NCI-H1694 (cell line): ENCODE measurements at regions not wholly inside any gene's neighbourhood (a gene's known extent, or its start where the extent isn't known, plus 50 kb on each side); places are given as distances from the start of the nearest gene placed in this dataset.
"Not testable (repeated sequence)": the region's sequence is repeated elsewhere in the genome, so short reads cannot be mapped to it uniquely, and the experiment has no call there.

Experiments
- DNase-seq: peaks from one replicate; lab custom pipeline; 2025; lab: John Stamatoyannopoulos, UW

DNA sequence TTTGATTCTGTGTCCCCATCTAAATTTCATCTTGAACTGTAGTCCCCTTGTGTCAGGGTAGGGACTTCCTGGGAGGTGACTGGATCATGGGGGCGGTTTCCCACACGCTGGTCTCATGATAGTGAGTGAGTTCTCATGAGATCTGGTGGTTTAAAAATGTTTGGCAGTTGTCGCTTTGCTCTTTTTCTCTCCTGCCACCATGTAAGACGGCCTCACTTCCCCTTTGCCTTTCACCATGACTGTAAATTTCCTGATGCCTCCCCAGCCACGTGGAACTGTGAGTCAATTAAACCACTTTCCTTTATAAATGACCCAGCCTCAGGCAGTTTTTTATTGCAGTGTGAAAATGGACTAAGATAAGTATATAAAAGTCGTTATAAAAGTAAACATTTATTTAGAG lies 80.5 kb upstream of the SGK1 start:
- no peak for DNase-seq

DNA sequence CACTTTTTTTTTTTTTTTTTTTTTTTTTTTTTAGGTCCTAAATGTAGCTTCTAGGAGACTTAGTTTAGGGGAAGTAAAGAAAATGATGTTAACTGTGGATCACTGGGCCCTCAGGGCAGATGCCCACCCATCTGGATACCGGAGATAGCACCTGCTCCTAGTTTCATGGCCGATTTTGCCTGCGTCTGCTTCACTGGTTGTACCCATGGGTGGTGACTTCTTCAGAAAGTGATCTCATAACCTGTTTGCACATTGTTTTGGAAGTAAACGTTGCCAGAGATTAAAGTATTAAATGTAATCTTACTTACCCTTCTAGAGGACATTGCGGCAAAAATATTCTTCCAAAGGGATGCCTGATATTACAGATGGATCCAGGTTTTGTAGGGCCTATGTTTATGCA lies 79.8 kb upstream of the SGK1 start:
- DNase-seq = no peak

DNA sequence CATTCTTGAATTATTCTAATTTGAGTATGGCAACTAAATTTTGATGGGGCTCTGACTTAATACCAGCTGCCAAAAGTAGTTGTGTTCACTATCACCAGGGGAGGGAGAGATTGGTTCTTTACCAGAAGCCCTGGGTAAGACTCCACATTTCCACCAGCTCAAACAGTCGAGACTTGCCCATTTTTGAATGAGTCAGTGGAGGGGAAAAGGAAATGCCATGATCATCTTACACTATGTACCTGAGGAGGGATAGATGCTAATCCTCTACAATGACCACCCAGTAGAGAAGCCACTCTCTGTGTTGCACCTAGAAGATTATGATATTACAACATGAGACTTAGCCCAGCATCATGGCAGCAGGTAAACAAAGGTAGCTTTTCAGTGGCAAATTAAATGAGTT lies 77.0 kb upstream of the SGK1 start:
- no peak for DNase-seq

DNA sequence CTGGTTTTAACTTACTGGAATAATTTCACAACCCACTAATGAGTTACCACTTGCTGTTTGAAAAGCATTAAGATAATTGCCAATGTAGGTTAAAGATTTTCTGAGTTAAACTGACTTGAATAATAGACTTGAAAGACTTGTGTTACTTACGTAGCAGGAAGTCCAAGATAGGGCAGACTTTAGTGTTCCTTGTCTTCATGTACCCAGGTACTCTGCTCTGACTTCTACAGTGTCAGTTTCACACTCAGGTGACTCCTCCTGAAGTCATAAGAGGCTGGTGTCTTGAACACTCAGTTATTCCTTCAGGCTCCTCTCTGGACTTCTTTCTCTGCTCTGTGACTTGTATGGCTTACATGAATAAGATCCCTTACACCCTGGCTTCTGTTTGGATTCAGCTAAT lies 76.3 kb upstream of the SGK1 start:
- DNase-seq = no peak

DNA sequence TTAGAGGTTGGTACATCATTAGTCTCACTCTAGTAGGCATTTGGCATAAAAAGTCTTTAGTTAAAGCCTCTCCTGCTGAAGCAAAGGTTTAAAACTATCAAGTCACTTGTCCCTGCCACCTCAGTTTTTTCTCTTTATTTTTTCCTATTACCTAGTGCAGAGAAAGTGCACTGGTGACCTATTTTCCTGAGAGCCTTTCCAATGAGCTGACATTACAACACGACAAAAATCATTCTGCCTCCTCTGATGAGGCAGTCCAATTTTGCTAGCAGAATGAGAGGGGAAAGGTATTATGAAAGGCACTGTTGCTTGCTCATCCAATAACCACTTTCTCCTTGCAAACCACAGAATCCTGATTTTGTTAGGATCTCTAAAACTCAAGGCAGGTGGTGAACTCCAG lies 73.3 kb upstream of the SGK1 start:
- no peak for DNase-seq

DNA sequence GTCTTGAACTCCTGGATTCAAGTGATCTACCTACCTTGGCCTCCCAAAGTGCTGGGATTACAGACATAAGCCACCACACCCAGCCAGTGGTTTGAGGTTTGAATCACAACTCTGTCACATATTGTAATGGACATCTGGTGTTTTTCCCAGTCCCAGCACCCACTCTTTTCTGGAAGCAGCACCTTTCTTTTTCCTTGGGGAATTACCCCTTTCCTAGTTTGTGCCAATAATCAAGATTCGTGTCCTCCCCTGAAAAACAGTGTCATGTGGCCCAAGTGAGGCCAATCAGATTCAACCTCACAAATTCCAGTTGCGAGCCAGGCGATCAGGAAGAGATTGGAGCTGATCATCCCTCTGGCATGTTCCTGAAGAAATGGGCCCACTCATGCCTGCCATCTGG lies 71.7 kb upstream of the SGK1 start:
- DNase-seq = no peak

DNA sequence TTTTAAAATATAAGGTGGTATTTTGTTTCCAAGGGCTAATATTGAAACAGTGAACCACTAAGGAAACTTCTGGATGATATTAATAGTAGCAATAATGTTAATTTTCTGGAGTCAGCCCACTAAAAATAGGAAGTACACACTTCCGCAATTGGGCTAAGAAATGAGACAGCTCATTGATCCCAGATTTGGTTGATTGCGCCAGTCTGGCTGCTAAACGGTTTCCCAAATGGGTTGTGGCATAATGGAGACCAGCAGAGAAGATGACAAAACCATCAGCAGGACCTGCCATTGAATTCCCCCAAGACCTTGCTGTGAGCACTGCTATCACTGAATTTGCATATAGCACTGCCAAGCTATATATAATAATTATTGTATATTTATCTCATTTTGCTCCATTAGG lies 71.2 kb upstream of the SGK1 start:
- no peak for DNase-seq

DNA sequence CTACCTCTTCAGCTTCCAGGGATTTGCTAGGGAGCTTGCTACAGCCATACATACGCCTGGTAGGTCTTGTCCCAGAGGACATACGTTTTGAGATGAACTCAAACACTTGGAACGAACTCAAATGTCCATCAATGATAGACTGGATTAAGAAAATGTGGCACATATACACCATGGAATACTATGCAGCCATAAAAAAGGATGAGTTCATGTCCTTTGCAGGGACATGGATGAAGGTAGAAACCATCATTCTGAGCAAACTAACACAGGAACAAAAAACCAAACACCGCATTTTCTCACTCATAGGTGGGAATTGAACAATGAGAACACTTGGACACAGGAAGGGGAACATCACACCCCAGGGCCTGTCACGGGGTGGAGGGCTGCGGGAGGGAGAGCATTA lies 68.6 kb upstream of the SGK1 start:
- not testable (repeated sequence) for DNase-seq

DNA sequence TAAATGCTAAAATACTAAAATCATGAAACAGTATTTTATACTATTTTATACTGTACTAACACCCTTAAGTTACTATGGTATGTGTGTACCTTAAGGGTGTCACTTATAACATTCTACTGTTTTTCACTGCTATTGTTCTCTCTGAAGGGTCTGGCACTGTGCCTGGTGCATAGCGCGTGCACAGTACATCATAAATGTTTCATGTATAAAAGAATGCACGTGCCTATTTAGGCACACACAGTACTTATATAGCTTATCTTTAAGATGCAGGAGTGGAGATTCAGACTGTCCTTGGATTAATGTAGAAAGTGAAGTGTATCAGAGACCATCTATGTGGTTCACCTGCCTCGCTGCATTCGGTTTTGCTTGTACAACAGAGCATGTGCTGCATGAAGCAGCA lies 64.0 kb upstream of the SGK1 start:
- no peak for DNase-seq

DNA sequence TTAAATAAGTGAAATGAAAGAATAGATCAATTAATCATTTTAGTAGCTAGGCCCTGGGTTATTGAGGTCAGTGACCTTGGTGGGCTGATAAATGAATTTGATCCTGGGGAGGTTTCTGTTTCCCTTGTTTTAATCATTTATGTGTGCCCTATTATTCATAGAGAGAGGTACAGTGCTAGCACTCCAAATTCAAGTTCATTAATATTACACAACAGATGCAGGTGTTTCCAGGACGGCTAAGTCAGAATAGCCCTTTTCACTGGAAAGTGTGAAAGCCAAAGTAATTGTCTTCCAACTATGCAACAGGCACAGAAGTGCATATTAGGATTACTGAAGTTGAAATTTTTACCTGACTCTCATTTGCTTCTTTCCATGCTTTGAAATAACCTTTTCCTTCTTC lies 61.7 kb upstream of the SGK1 start:
- no peak for DNase-seq

DNA sequence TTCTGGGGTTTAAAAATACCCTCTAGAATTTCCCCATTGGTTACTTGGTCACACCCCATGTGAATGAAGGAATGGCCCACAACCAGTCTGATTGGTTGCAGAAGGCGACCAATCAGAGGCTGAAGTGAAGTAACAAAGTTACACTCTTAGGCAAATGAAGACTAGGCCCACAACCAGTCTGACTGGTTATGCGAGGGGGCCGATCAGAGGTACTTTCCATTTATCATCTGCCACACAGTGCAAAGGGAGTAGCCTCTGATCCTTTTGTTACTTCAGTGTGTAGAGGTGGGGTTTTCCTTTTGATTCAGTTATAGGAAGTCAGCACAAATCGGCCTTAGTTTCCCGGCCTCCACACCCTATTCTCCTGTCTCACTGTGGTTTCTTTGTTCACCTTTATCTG lies 61.2 kb upstream of the SGK1 start:
- no peak for DNase-seq

DNA sequence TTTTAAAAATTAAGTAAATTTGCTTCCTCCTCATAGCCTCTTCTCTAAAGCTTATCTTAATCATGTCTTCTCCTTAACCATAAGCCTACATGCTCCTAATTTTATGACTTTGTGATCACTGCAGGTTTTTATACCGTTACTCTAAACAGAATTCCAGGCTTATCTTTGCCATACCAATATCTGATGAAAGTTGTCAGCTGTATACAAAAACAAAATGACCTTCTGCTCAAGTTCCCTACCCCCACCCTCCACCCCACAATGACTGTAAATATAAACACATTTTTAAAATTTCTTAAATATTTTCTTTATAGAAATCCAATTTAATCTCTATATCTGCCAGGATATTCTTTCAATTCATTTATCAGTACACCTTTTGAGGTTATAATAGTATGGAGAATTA lies 60.5 kb upstream of the SGK1 start:
- DNase-seq = no peak

DNA sequence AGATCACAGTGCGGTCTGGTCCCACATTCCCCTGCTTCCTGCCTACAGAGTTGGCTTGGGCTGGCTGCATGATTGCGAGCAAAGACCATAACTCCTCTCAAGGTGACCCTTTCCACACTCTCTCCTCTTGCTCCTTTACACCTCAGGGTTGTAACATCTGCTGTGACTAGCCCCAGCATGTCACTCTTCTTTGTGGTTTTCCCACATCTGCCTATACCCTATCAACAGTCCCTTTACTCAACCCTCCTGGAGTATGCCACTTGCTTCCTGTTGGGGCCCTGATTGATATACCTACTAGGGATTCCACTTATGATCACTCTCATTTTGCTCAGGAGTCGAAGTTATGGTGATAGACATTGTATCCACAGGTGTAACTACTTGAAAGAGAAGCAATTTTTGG lies 58.9 kb upstream of the SGK1 start:
- no peak for DNase-seq

DNA sequence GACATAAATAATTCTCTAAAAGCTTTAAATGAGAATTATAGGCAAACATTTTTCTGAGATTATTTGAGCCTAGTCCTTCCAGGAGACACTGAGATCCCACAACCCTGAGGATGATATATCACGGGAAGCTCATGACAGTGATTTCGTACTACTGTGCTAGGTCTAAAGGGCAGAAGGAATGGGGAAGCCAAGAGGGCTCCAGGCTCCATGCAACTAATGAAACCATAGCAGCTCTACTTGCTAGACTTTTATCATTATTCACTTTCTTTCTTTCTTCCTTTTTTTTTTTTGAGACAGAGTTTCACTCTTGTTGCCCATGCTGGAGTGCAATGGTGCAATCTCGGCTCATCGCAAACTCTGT lies 57.3 kb upstream of the SGK1 start:
- DNase-seq = no peak

DNA sequence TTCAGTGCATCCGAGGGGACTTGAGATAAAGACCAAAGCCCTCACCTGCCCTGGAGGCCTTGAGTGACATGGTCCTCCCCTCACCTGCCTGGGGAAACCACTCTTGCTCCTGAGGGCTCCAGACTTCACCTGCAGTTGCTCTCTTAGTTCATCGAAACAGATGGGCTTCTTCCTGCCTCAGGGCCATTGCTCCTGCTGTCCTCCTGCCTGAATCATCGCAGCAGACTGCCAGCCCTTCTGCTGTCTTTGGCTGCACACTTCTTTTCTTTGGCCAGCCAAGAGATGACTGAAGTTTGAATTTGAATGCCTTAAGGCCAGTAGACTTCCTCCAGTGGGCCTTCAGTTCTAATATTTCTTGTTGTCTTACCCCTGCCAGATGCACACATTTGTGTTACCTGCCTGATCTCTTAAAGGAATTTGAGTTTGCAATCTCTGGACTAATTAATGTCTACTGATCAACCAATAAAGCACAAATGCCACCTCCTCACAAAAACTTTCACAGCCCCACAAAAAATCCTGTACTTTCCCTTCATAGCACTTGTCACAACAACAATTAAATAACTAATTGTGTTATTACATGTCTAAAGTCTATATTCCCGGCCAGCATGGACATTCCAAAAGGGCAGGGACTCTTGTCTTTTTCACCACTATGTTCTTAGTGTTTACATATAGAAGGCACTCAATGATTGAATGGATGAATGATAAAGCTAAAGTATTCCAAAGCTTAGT lies 56.7 kb upstream of the SGK1 start:
- no peak for DNase-seq

DNA sequence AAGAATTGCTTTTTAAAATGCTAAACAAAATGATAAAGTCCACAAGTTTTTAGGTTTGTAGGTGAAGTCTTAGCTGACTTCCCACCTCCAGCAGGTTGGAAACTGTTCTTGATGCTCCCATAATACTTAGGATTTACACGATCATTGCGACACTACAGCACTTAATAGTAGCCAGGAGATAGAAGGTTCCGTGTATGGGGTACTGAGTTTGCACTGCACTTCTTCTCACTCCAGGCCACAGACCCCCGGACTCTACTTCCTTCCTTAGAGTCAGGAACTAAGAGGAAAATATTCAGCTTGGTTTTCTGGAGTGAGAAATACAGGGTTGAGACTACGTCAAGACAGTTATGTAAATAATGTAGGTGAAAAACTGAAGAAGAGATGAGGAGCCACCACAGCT lies 56.1 kb upstream of the SGK1 start:
- no peak for DNase-seq

DNA sequence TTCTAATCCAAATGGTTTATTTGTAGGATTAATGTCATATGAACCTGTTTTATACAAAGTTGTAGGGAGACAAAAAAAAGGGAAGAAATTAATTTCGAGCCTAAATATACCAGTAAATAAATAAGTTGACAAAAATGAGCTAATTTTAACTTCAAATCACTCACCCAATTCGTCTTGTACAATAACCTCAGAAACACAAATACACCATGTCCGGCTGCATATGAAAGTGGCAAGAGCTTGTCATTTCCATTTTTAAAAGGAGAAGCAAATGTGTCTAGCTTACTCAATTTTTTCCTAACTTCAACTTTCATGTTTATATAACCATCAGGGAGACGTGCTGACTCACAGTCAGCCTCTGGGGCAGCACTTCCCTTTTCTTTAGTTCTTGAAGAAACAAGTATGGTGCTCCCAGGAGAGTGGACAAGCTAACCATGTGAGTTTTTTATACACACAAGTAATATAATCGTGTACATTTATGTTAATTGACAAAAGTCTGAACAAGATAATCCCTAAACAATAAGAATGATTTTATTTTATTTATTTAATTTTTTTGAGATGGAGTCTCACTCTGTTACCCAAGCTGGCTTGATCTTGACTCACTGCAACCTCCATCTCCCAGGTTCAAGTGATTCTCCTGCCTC lies 55.5 kb upstream of the SGK1 start:
- DNase-seq = no peak

DNA sequence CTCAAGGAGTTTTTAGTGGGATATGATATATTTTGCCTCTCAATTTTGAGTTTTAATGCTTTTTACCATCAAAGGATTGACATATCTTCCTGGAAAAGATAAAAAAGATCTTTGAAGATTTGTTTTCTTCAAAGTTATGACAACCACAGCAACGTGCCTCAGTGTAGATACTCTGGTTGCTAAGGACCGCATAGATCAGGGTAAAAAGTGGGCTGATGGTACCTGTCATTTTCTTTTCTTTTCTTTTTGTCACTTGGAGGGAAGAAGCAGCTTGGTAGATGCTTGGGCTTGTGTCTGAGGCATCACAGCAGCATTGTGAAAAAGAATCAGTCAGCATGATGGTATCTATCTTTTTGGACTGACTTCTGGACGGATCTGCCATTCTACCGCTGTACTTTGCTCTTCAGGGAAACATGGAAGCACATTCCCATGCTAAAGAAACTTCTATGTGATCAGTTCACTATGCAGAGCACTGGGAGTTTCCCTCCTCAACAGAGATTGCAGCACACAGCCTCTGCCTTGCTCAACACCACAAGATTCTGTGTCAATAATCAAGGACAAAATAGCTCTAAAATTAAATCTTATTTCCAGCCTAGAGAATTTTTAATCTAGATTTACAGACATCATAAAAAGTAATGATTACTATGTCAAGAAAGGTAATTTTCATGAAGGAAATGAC lies 54.8 kb upstream of the SGK1 start:
- no peak for DNase-seq

DNA sequence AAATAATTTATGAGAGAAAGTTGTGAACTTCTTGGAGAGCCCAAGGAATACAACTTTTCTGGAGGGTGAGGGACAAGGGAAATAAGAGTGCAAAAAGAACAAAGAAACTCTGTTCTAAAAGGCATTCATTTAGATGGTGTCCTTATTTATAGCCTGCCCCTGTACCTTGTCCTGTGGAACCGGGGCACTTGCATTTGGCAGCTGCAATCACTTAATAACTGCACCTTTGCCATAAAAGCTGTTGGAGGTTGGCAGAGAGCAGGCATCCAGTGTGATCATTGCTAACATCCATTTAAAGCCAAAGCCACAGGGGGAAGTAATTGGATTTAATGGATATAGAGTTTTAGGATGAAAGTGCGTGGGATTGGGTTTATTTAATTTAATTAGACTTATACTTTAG lies 50.8 kb upstream of the SGK1 start:
- no peak for DNase-seq
